IMR-90 (cell line): ENCODE measurements at regions not wholly inside any gene's neighbourhood (a gene's known extent, or its start where the extent isn't known, plus 50 kb on each side); places are given as distances from the start of the nearest gene placed in this dataset.

Experiments
- BHLHE40 ChIP-seq: fragments of 150-350 bp; IDR thresholded peaks from 2 replicates; pipeline ENCODE4 v1.6.1; 2016; ENCODE audit warnings: mild to moderate bottlenecking, low read depth, low read length
- CEBPB ChIP-seq: IDR thresholded peaks from 2 replicates; pipeline ENCODE4 v1.6.1; 2012; ENCODE audit warnings: low read depth, low read length, improper control_type of control experiment
- FOS ChIP-seq: fragments of 150-350 bp; IDR thresholded peaks from 2 replicates; pipeline ENCODE4 v1.6.1; 2016; ENCODE audit warnings: low read depth, low read length
- MAZ ChIP-seq: IDR thresholded peaks from 2 replicates; pipeline ENCODE4 v1.6.1; 2012; ENCODE audit warnings: low read depth, mild to moderate bottlenecking, low read length, improper control_type of control experiment, moderate library complexity, borderline replicate concordance
- NFE2L2 ChIP-seq: fragments of 150-350 bp; IDR thresholded peaks from 2 replicates; pipeline ENCODE4 v1.6.1; 2016; ENCODE audit warnings: low read depth, mild to moderate bottlenecking, low read length
- POLR2A ChIP-seq: IDR thresholded peaks from 2 replicates; pipeline ENCODE4 v1.6.1; 2012; ENCODE audit warnings: mild to moderate bottlenecking, low read depth, low read length
- RAD21 ChIP-seq: IDR thresholded peaks from 2 replicates; pipeline ENCODE4 v1.6.1; 2012; ENCODE audit warnings: low read length, improper control_type of control experiment
- RFX5 ChIP-seq: IDR thresholded peaks from 2 replicates; pipeline ENCODE4 v1.8.0; 2012; ENCODE audit warnings: low read depth, mild to moderate bottlenecking, low read length, moderate library complexity
- TF ChIP-seq, protein P1 (sequence below): conservative IDR thresholded peaks from 2 replicates; pipeline ENCODE4 v1.5.1; 2012; ENCODE audit warnings: mild to moderate bottlenecking, low read depth, low read length, improper control_type of control experiment
- TF ChIP-seq, protein P2 (sequence below): fragments of 150-350 bp; IDR thresholded peaks from 2 replicates; pipeline ENCODE4 v1.6.1; 2016; ENCODE audit warnings: low read depth, mild to moderate bottlenecking, low read length, moderate library complexity, borderline replicate concordance
- TF ChIP-seq, protein P3 (sequence below): fragments of 150-350 bp; IDR thresholded peaks from 2 replicates; pipeline ENCODE4 v1.6.1; 2017; ENCODE audit warnings: mild to moderate bottlenecking, antibody characterized with exemption, low read length, low read depth

DNA sequence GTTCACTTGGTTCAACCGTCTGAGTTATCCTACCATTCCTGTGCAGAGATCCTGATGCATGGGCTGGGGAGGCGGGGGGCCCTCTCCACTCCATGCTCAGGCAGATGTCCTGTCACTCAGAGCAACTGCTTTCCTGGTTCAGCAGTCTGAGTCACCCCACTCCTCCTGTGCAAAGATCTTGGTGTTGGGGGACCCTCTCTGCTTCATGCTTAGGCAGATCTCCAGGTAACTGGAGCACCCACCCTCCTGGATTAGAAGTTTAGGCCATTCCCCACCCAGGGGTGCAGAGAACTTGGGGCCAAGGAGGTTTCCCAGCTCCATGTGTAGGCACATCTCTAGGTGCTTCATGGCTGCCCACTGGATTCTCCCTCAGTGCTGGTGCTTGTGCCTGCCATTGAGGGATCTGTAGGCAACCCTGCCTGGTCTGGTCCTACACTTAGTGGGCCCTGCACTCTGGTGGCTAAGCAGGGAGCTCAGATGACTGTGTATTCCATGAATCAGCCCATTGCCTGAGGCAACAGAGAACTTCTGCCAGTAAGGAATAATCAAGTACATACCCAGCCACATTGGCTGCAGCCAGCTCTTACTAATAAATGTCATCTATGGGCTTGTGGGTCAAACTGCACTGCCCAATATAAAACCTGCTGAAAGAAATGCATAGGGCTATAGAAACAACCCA is 465.4 kb upstream of the THBS1 start:
- TF ChIP-seq, protein P1, sequence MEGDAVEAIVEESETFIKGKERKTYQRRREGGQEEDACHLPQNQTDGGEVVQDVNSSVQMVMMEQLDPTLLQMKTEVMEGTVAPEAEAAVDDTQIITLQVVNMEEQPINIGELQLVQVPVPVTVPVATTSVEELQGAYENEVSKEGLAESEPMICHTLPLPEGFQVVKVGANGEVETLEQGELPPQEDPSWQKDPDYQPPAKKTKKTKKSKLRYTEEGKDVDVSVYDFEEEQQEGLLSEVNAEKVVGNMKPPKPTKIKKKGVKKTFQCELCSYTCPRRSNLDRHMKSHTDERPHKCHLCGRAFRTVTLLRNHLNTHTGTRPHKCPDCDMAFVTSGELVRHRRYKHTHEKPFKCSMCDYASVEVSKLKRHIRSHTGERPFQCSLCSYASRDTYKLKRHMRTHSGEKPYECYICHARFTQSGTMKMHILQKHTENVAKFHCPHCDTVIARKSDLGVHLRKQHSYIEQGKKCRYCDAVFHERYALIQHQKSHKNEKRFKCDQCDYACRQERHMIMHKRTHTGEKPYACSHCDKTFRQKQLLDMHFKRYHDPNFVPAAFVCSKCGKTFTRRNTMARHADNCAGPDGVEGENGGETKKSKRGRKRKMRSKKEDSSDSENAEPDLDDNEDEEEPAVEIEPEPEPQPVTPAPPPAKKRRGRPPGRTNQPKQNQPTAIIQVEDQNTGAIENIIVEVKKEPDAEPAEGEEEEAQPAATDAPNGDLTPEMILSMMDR = no peak
- TF ChIP-seq CEBPB = no peak
- TF ChIP-seq RFX5 = no peak
- TF ChIP-seq FOS = no peak
- TF ChIP-seq POLR2A = no peak
- peak; percentile 1; the same call in 1 of the 2 replicates for TF ChIP-seq RAD21
- no peak for TF ChIP-seq NFE2L2
- TF ChIP-seq, protein P2, sequence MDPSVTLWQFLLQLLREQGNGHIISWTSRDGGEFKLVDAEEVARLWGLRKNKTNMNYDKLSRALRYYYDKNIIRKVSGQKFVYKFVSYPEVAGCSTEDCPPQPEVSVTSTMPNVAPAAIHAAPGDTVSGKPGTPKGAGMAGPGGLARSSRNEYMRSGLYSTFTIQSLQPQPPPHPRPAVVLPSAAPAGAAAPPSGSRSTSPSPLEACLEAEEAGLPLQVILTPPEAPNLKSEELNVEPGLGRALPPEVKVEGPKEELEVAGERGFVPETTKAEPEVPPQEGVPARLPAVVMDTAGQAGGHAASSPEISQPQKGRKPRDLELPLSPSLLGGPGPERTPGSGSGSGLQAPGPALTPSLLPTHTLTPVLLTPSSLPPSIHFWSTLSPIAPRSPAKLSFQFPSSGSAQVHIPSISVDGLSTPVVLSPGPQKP = no peak
- TF ChIP-seq, protein P3, sequence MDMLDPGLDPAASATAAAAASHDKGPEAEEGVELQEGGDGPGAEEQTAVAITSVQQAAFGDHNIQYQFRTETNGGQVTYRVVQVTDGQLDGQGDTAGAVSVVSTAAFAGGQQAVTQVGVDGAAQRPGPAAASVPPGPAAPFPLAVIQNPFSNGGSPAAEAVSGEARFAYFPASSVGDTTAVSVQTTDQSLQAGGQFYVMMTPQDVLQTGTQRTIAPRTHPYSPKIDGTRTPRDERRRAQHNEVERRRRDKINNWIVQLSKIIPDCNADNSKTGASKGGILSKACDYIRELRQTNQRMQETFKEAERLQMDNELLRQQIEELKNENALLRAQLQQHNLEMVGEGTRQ = no peak
- no peak for TF ChIP-seq MAZ
- TF ChIP-seq BHLHE40 = no peak
